Fibroblast of lung (primary cell): ENCODE measurements at regions not wholly inside any gene's neighbourhood (a gene's known extent, or its start where the extent isn't known, plus 50 kb on each side); places are given as distances from the start of the nearest gene placed in this dataset.

Source experiments
- DNase-seq, 2 donors: peaks; one replicate each; pipeline versions ENCODE4 v3.0.0 to v3.0.0-alpha.2; 2010; ENCODE audit warnings: low read depth in 2 of 2
- H2AFZ ChIP-seq: 2 replicates; pipeline ENCODE4 v1.5.1; 2012; ENCODE audit warnings: low read length, control low read depth, inconsistent platforms
- H3K27ac ChIP-seq: 2 replicates; pipeline ENCODE4 v1.5.1; 2011; ENCODE audit warnings: low read length, control low read depth; ENCODE audit not compliant: insufficient read depth
- H3K27me3 ChIP-seq: 2 replicates; pipeline ENCODE4 v1.5.1; 2011; ENCODE audit warnings: mild to moderate bottlenecking, low read length; ENCODE audit not compliant: control insufficient read depth, insufficient read depth
- H3K36me3 ChIP-seq: 2 replicates; pipeline ENCODE4 v1.5.1; 2011; ENCODE audit warnings: low read length; ENCODE audit not compliant: control insufficient read depth, insufficient read depth
- H3K4me1 ChIP-seq: 2 replicates; pipeline ENCODE4 v1.5.1; 2011; ENCODE audit warnings: low read length; ENCODE audit not compliant: control insufficient read depth, insufficient read depth; ENCODE audit errors: extremely low read depth
- H3K4me2 ChIP-seq: 2 replicates; pipeline ENCODE4 v1.5.1; 2011; ENCODE audit warnings: low read length, control low read depth; ENCODE audit not compliant: insufficient read depth; ENCODE audit errors: extremely low read depth
- H3K4me3 ChIP-seq, 4 experiments: fragments of 200-600 bp in 1 of 4; sonication (generic) in 1 of 4; replicated peaks in 1 of 4; 2 replicates each; pipeline ENCODE4 v1.5.1; 2011 to 2016; ENCODE audit warnings: low read length in 4 of 4, low read depth in 3 of 4, mild to moderate bottlenecking in 3 of 4, control low read depth in 2 of 4, inconsistent platforms in 1 of 4, mixed read lengths in 1 of 4; ENCODE audit not compliant: insufficient read depth in 1 of 4; ENCODE audit errors: control extremely low read depth in 1 of 4
- H3K79me2 ChIP-seq: 2 replicates; pipeline ENCODE4 v1.5.1; 2012; ENCODE audit warnings: mild to moderate bottlenecking, low read length, inconsistent platforms; ENCODE audit not compliant: control insufficient read depth, insufficient read depth
- H3K9ac ChIP-seq: 2 replicates; pipeline ENCODE4 v1.5.1; 2011; ENCODE audit warnings: mild to moderate bottlenecking, low read length, control low read depth; ENCODE audit not compliant: insufficient read depth
- H3K9me3 ChIP-seq: 2 replicates; pipeline ENCODE4 v1.5.1; 2012; ENCODE audit warnings: low read depth, low read length; ENCODE audit not compliant: control insufficient read depth, insufficient read depth
- H4K20me1 ChIP-seq: 2 replicates; pipeline ENCODE4 v1.5.1; 2011; ENCODE audit warnings: low read length; ENCODE audit not compliant: control insufficient read depth, insufficient read depth; ENCODE audit errors: extremely low read depth
- CTCF ChIP-seq, 2 donors: IDR thresholded peaks in 1 of 2; conservative IDR thresholded peaks in 1 of 2; 1 replicate in 1 of 2; 2 replicates in 1 of 2; pipeline ENCODE4 v1.5.1; 2011 to 2012; ENCODE audit warnings: low read length in 2 of 2, control low read depth in 1 of 2, inconsistent platforms in 1 of 2, low read depth in 1 of 2, mild to moderate bottlenecking in 1 of 2
- EZH2 ChIP-seq: IDR thresholded peaks from 2 replicates; pipeline ENCODE4 v1.5.1; 2012; ENCODE audit warnings: low read length, control low read depth, mild to moderate bottlenecking; ENCODE audit errors: missing control alignments

- TF ChIP-seq EZH2: no peak
- no peak for TF ChIP-seq CTCF (conservative IDR thresholded peaks at IDR 0.05 in 1 of 2, IDR thresholded peaks at IDR 0.05 in 1 of 2; ENCODE audit: low read depth in 1 of 2, low read length in 2 of 2)
- Histone ChIP-seq H3K36me3 (no peaks in the 10 kb centered on the region), H3K9me3 (no peaks in the 10 kb centered on the region), H3K79me2 (no peaks in the 10 kb centered on the region), H3K4me2 (no peak overlapping the region), H2AFZ (no peak overlapping the region), H4K20me1 (peaks cover 2% of the 10 kb centered on the region), H3K27me3 (no peaks in the 10 kb centered on the region), H3K4me3 (no peak overlapping the region), H3K9ac (no peak overlapping the region), H3K27ac (no peak overlapping the region), H3K4me1 (no peaks in the 10 kb centered on the region)
- no peak for DNase-seq
Measured at GRCh38 chr4:20384456-20384855, 132.8 kb downstream of the SLIT2 start.

GRCh38 chr4:20386001-20386740 is 134.5 kb downstream of the SLIT2 start:
- Histone ChIP-seq H3K4me3 (no peak overlapping the region), H3K36me3 (no peaks in the 10 kb centered on the region), H3K4me1 (no peaks in the 10 kb centered on the region), H3K4me2 (no peak overlapping the region), H3K27me3 (no peaks in the 10 kb centered on the region), H3K79me2 (no peaks in the 10 kb centered on the region), H2AFZ (no peak overlapping the region), H4K20me1 (peaks cover 2% of the 10 kb centered on the region), H3K27ac (no peak overlapping the region), H3K9me3 (no peaks in the 10 kb centered on the region), H3K9ac (no peak overlapping the region)
- DNase-seq: no peak
- TF ChIP-seq CTCF (conservative IDR thresholded peaks at IDR 0.05 in 1 of 2, IDR thresholded peaks at IDR 0.05 in 1 of 2; ENCODE audit: low read depth in 1 of 2, low read length in 2 of 2) (no peak), EZH2 (no peak)

GRCh38 chr4:20386906-20387305 is 135.2 kb downstream of the SLIT2 start:
- Histone ChIP-seq H3K4me1 (no peaks in the 10 kb centered on the region), H3K9ac (no peak overlapping the region), H3K27me3 (no peaks in the 10 kb centered on the region), H2AFZ (no peak overlapping the region), H4K20me1 (peaks cover 2% of the 10 kb centered on the region), H3K4me3 (no peak overlapping the region), H3K9me3 (no peaks in the 10 kb centered on the region), H3K27ac (no peak overlapping the region), H3K36me3 (no peaks in the 10 kb centered on the region), H3K79me2 (no peaks in the 10 kb centered on the region), H3K4me2 (no peak overlapping the region)
- TF ChIP-seq CTCF (conservative IDR thresholded peaks at IDR 0.05 in 1 of 2, IDR thresholded peaks at IDR 0.05 in 1 of 2; ENCODE audit: low read depth in 1 of 2, low read length in 2 of 2) (no peak), EZH2 (no peak)
- DNase-seq: no peak
